Astrocyte (in vitro differentiated cells and primary cell): ENCODE measurements at regions not wholly inside any gene's neighbourhood (a gene's known extent, or its start where the extent isn't known, plus 50 kb on each side); places are given as distances from the start of the nearest gene placed in this dataset.

ENCODE experiments used
- DNase-seq: peaks from one replicate; pipeline ENCODE4 v3.0.0-alpha.2; 2010; ENCODE audit warnings: low read depth
- FAIRE-seq: peaks from 2 replicates; lab custom pipeline; 2011; peaks lifted over from hg19 to GRCh38; lab: Jason Lieb, UNC
- H2AFZ ChIP-seq: 2 replicates; pipeline ENCODE4 v1.6.0; 2012; ENCODE audit warnings: low read depth, low read length, inconsistent platforms
- H3K27ac ChIP-seq: 2 replicates; pipeline ENCODE4 v1.5.1; 2011; ENCODE audit warnings: low read depth, low read length, inconsistent platforms
- H3K27me3 ChIP-seq: 2 replicates; pipeline ENCODE4 v1.6.0; 2011; ENCODE audit warnings: low read length, inconsistent platforms; ENCODE audit not compliant: insufficient read depth
- H3K36me3 ChIP-seq: 2 replicates; pipeline ENCODE4 v1.5.1; 2011; ENCODE audit warnings: low read length, inconsistent platforms; ENCODE audit not compliant: insufficient read depth
- H3K4me1 ChIP-seq: 2 replicates; pipeline ENCODE4 v1.5.1; 2011; ENCODE audit warnings: low read length, inconsistent platforms; ENCODE audit not compliant: insufficient read depth
- H3K4me2 ChIP-seq: 2 replicates; pipeline ENCODE4 v1.6.0; 2012; ENCODE audit warnings: low read length, inconsistent platforms
- H3K4me3 ChIP-seq: 2 replicates; pipeline ENCODE4 v1.5.1; 2011; ENCODE audit warnings: low read depth, mild to moderate bottlenecking, low read length, inconsistent platforms; ENCODE audit not compliant: insufficient read depth
- H3K79me2 ChIP-seq: 2 replicates; pipeline ENCODE4 v1.6.0; 2012; ENCODE audit warnings: mild to moderate bottlenecking, low read length, inconsistent platforms; ENCODE audit not compliant: insufficient read depth
- H3K9ac ChIP-seq: 2 replicates; pipeline ENCODE4 v1.6.0; 2012; ENCODE audit warnings: mild to moderate bottlenecking, low read length, inconsistent platforms
- H3K9me3 ChIP-seq: 2 replicates; pipeline ENCODE4 v1.5.1; 2012; ENCODE audit warnings: low read depth, mild to moderate bottlenecking, low read length, inconsistent platforms; ENCODE audit not compliant: insufficient read depth
- H4K20me1 ChIP-seq: 2 replicates; pipeline ENCODE4 v1.6.0; 2012; ENCODE audit warnings: low read length, inconsistent platforms; ENCODE audit not compliant: insufficient read depth
- H3K27ac Mint-ChIP-seq: one replicate; pipeline ENCODE4 v1.8.0; 2021; ENCODE audit warnings: mild to moderate bottlenecking, mixed read lengths; ENCODE audit not compliant: unreplicated experiment
- H3K27me3 Mint-ChIP-seq: one replicate; pipeline ENCODE4 v1.8.0; 2021; ENCODE audit warnings: low read depth, mixed read lengths; ENCODE audit not compliant: unreplicated experiment
- H3K36me3 Mint-ChIP-seq: one replicate; pipeline ENCODE4 v1.8.0; 2021; ENCODE audit warnings: low read depth, mixed read lengths; ENCODE audit not compliant: unreplicated experiment
- H3K4me1 Mint-ChIP-seq: one replicate; pipeline ENCODE4 v1.8.0; 2021; ENCODE audit warnings: low read depth, mixed read lengths; ENCODE audit not compliant: unreplicated experiment
- H3K4me3 Mint-ChIP-seq: one replicate; pipeline ENCODE4 v1.8.0; 2021; ENCODE audit warnings: mild to moderate bottlenecking, moderate library complexity, mixed read lengths; ENCODE audit not compliant: unreplicated experiment
- H3K9me3 Mint-ChIP-seq: one replicate; pipeline ENCODE4 v1.8.0; 2021; ENCODE audit warnings: mild to moderate bottlenecking, mixed read lengths; ENCODE audit not compliant: unreplicated experiment
- EZH2 ChIP-seq: IDR thresholded peaks from 2 replicates; pipeline ENCODE4 v1.6.1; 2012; ENCODE audit warnings: mild to moderate bottlenecking, low read length, inconsistent platforms; ENCODE audit not compliant: insufficient read depth
- TF ChIP-seq, protein P1 (sequence below): IDR thresholded peaks from 2 replicates; pipeline ENCODE4 v1.5.1; 2011; ENCODE audit warnings: low read depth, mild to moderate bottlenecking, inconsistent platforms, low read length, moderate library complexity; ENCODE audit not compliant: insufficient read depth

DNA sequence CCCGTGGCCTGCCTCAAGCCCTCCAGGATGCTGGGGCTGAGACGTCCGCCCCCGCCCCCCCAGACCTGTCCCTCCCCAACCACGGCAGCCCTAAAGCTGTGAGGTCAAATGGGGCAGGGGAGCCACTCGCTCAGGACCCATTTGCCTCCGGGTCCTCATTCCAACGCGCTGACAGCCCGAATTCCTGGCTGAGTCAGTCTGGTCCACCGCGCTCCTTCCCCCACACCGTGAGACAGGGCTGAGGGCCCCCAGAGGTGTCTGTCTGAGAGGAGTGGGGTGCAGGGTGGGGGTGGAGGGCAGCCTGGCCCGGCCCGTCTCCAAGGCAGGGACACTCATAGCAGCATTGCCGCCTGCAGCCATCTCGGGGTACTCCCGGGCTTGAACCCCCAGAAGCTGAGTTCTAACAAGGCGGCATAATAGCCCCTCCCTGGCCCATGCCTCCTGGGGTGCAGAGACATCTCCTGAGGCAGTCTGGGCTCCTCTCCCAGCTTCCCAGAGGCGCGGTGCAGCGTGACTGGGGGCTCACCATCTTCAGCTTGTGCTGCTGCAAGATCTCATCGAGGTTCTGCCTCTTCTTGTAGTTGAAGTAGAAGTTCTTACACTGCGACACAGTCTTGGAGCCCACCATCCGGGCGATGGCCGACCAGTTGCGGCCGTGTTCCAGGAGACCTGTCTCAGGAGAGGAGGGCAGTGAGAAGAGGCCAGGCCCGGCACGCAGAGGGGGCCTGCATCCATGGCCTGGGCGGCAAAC is 90.5 kb downstream of the RFLNA start:
- Histone ChIP-seq H3K79me2 (peaks cover 91% of the 10 kb centered on the region), H3K4me1 (peaks cover 72% of the 10 kb centered on the region), H3K36me3 (peaks cover 15% of the 10 kb centered on the region), H3K9ac (peak overlapping the region; percentile 98), H3K4me3 (peak overlapping the region; percentile 18), H3K9me3 (no peaks in the 10 kb centered on the region), H4K20me1 (peaks cover 67% of the 10 kb centered on the region), H3K27ac (peak overlapping the region; percentile 96), H3K27me3 (no peaks in the 10 kb centered on the region), H2AFZ (no peak overlapping the region), H3K4me2 (peak overlapping the region; percentile 100)
- FAIRE-seq, result no peak
- H3K4me3 Mint-ChIP-seq, result peak overlapping the region; percentile 75
- TF ChIP-seq, protein P1, sequence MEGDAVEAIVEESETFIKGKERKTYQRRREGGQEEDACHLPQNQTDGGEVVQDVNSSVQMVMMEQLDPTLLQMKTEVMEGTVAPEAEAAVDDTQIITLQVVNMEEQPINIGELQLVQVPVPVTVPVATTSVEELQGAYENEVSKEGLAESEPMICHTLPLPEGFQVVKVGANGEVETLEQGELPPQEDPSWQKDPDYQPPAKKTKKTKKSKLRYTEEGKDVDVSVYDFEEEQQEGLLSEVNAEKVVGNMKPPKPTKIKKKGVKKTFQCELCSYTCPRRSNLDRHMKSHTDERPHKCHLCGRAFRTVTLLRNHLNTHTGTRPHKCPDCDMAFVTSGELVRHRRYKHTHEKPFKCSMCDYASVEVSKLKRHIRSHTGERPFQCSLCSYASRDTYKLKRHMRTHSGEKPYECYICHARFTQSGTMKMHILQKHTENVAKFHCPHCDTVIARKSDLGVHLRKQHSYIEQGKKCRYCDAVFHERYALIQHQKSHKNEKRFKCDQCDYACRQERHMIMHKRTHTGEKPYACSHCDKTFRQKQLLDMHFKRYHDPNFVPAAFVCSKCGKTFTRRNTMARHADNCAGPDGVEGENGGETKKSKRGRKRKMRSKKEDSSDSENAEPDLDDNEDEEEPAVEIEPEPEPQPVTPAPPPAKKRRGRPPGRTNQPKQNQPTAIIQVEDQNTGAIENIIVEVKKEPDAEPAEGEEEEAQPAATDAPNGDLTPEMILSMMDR, result no peak
- TF ChIP-seq EZH2, result no peak
- H3K36me3 Mint-ChIP-seq, result peaks cover 12% of the 10 kb centered on the region
- no peaks in the 10 kb centered on the region for H3K27me3 Mint-ChIP-seq
- H3K27ac Mint-ChIP-seq, result peak overlapping the region; percentile 96
- H3K9me3 Mint-ChIP-seq, result no peaks in the 10 kb centered on the region
- peak; percentile 88 for DNase-seq
- peaks cover 49% of the 10 kb centered on the region for H3K4me1 Mint-ChIP-seq

DNA sequence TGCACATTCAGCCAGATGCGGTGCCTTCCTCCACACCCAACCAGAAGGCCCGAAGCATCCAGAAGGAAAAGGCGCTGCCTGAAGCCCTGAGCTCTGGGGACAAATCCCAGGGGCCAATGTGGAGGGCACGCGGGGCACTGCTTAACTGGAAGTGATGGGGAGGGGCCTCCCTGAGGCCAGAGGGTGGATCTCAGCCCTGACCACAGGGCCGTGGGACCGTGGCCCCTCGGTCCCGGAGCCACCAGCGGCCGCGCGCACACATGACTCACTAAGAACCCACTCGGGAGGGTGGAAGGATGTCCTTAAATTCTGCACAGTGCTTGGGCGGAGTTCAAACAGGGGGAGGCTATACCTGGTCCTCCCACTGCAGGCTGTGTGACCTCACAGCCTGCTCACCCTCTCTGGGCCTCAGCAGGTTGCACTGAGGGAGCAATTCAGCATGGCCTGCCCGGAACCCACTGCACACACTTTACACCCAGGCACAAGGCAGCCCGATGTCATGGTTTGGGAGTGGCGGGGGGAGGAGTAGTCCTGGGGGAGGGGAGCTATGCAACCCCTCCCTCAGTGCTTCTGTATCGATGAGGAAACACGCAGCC is 89.5 kb downstream of the RFLNA start:
- Mint-ChIP-seq H3K9me3 (no peaks in the 10 kb centered on the region), H3K27ac (peak overlapping the region; percentile 91), H3K36me3 (peaks cover 14% of the 10 kb centered on the region), H3K27me3 (no peaks in the 10 kb centered on the region), H3K4me1 (peaks cover 46% of the 10 kb centered on the region), H3K4me3 (peak overlapping the region; percentile 34)
- Histone ChIP-seq H4K20me1 (peaks cover 75% of the 10 kb centered on the region), H3K9ac (peak overlapping the region; percentile 98), H3K36me3 (peaks cover 19% of the 10 kb centered on the region), H3K79me2 (peaks cover 87% of the 10 kb centered on the region), H3K9me3 (no peaks in the 10 kb centered on the region), H3K27ac (peak overlapping the region; percentile 96), H3K27me3 (no peaks in the 10 kb centered on the region), H3K4me3 (no peak overlapping the region), H3K4me2 (peak overlapping the region; percentile 100), H2AFZ (no peak overlapping the region), H3K4me1 (peaks cover 72% of the 10 kb centered on the region)
- TF ChIP-seq, protein P1, result no peak
- no peak for TF ChIP-seq EZH2
- FAIRE-seq, result no peak
- DNase-seq, result no peak
